ENCODE measurements at regions not wholly inside any gene's neighbourhood (a gene's known extent, or its start where the extent isn't known, plus 50 kb on each side); places are given as distances from the start of the nearest gene placed in this dataset.
"Not testable (repeated sequence)": the region's sequence is repeated elsewhere in the genome, so short reads cannot be mapped to it uniquely, and the experiment has no call there.

- TF ChIP-seq POLR2A (IDR thresholded peaks at IDR 0.05), result no peak
- TF ChIP-seq, protein P1, sequence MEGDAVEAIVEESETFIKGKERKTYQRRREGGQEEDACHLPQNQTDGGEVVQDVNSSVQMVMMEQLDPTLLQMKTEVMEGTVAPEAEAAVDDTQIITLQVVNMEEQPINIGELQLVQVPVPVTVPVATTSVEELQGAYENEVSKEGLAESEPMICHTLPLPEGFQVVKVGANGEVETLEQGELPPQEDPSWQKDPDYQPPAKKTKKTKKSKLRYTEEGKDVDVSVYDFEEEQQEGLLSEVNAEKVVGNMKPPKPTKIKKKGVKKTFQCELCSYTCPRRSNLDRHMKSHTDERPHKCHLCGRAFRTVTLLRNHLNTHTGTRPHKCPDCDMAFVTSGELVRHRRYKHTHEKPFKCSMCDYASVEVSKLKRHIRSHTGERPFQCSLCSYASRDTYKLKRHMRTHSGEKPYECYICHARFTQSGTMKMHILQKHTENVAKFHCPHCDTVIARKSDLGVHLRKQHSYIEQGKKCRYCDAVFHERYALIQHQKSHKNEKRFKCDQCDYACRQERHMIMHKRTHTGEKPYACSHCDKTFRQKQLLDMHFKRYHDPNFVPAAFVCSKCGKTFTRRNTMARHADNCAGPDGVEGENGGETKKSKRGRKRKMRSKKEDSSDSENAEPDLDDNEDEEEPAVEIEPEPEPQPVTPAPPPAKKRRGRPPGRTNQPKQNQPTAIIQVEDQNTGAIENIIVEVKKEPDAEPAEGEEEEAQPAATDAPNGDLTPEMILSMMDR (IDR thresholded peaks at IDR 0.05 in 4 of 5, conservative IDR thresholded peaks at IDR 0.05 in 1 of 5), result no peak
- Histone ChIP-seq H3K4me1 (no peaks in the 10 kb centered on the region), H3K27ac (no peak overlapping the region), H3K9me3 (no peaks in the 10 kb centered on the region), H3K27me3 (no peaks in the 10 kb centered on the region), H3K36me3 (no peaks in the 10 kb centered on the region), H3K4me3 (no peak overlapping the region)
- no peak for ATAC-seq
- no peak for DNase-seq
- in situ Hi-C loops (cut with MboI; ENCODE audit: low sequenced_read_pairs in 4 of 4), result no loop called here
- intact Hi-C loops (cut with DNase I; ENCODE audit: low total_unique reads), result no loop called here
Observed at GRCh38 chr7:49645296-49645695, 128.1 kb upstream of the VWC2 start.

DNA sequence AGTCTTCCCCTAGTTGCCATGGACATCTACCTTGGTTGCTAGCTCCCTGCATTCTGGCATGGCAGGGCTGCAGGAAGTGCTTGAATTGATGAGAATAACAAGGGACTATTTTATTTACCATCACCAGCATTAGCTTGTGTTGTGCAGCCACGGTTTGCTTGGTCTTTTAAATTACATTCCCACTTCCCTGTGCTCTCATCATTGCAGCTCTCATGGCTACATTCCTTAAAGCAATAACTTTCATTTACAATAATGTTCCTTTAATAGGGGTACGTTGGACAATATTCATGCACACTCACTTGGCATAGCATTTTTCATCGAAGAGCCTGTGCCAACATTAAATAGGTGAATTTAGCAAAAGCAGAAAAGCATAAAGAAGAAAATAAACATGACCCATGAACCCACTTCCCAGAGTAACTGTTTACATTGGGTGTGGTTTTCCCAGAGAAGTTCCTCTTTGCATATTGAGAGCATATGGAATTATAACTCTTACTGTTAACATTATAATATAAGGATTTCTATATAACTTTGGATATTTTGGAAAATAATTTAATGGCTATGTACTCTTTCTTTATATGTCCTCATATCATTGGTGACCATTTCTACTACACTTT, 113.2 kb upstream of the VWC2 start:
- intact Hi-C loops (cut with DNase I; ENCODE audit: low total_unique reads) (no loop called here), in situ Hi-C loops (cut with MboI; ENCODE audit: low sequenced_read_pairs in 4 of 4) (no loop called here)
- no peak overlapping the region for H3K4me3 ChIP-seq
- no peaks in the 10 kb centered on the region for H3K36me3 ChIP-seq
- DNase-seq (no peak), ATAC-seq (no peak)
- no peak overlapping the region for H3K27ac ChIP-seq
- H3K4me1 ChIP-seq, result no peaks in the 10 kb centered on the region
- H3K27me3 ChIP-seq, result no peaks in the 10 kb centered on the region
- TF ChIP-seq, protein P1 (IDR thresholded peaks at IDR 0.05 in 4 of 5, conservative IDR thresholded peaks at IDR 0.05 in 1 of 5), result no peak
- no peak for TF ChIP-seq POLR2A (IDR thresholded peaks at IDR 0.05)
- H3K9me3 ChIP-seq, result no peaks in the 10 kb centered on the region

GRCh38 chr7:49660976-49661375, 112.5 kb upstream of the VWC2 start:
- ATAC-seq, result no peak
- DNase-seq, result no peak

DNA sequence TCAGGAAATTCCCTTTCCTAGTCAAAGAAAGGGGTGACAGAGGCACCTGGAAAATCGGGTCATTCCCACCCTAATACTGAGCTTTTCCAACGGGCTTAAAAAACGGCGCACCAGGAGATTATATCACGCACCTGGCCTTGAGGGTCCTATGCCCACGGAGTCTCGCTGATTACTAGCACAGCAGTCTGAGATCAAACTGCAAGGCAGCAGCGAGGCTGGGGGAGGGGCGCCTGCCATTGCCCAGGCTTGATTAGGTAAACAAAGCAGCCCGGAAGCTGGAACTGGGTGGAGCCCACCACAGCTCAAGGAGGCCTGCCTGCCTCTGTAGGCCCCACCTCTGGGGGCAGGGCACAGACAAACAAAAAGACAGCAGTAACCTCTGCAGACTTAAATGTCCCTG, 107.5 kb upstream of the VWC2 start:
- ATAC-seq; intact Hi-C loops (cut with DNase I; ENCODE audit: low total_unique reads); H3K27ac ChIP-seq; H3K9me3 ChIP-seq; H3K27me3 ChIP-seq; DNase-seq; H3K4me1 ChIP-seq; in situ Hi-C loops (cut with MboI; ENCODE audit: low sequenced_read_pairs in 4 of 4); H3K36me3 ChIP-seq; H3K4me3 ChIP-seq: not testable (repeated sequence)

More at GRCh38 chr7:49660976-49661375, 112.5 kb upstream of the VWC2 start:
- Histone ChIP-seq H3K27ac (no peak overlapping the region), H3K4me3 (no peak overlapping the region), H3K4me1 (no peaks in the 10 kb centered on the region), H3K36me3 (no peaks in the 10 kb centered on the region), H3K9me3 (no peaks in the 10 kb centered on the region), H3K27me3 (no peaks in the 10 kb centered on the region)
- TF ChIP-seq, protein P1 (IDR thresholded peaks at IDR 0.05 in 4 of 5, conservative IDR thresholded peaks at IDR 0.05 in 1 of 5), result no peak
- no peak for TF ChIP-seq POLR2A (IDR thresholded peaks at IDR 0.05)
- intact Hi-C loops (cut with DNase I; ENCODE audit: low total_unique reads), result no loop called here
- in situ Hi-C loops (cut with MboI; ENCODE audit: low sequenced_read_pairs in 4 of 4), result no loop called here

- Histone ChIP-seq H3K36me3 (no peaks in the 10 kb centered on the region), H3K4me3 (no peak overlapping the region), H3K27ac (no peak overlapping the region), H3K9me3 (no peaks in the 10 kb centered on the region), H3K27me3 (no peaks in the 10 kb centered on the region), H3K4me1 (no peaks in the 10 kb centered on the region)
- ATAC-seq (no peak), DNase-seq (no peak)
- in situ Hi-C loops (cut with MboI; ENCODE audit: low sequenced_read_pairs in 4 of 4), result no loop called here
- no peak for TF ChIP-seq POLR2A (IDR thresholded peaks at IDR 0.05)
- TF ChIP-seq, protein P1 (IDR thresholded peaks at IDR 0.05 in 4 of 5, conservative IDR thresholded peaks at IDR 0.05 in 1 of 5), result no peak
- intact Hi-C loops (cut with DNase I; ENCODE audit: low total_unique reads), result no loop called here
Observed at GRCh38 chr7:49666764-49667163, 106.7 kb upstream of the VWC2 start.
